SU-DHL-6 (cell line): ENCODE measurements at regions not wholly inside any gene's neighbourhood (a gene's known extent, or its start where the extent isn't known, plus 50 kb on each side); places are given as distances from the start of the nearest gene placed in this dataset.

Source experiments
- H2AFZ ChIP-seq: fragments of 200-600 bp; sonication (generic); 2 replicates; pipeline ENCODE4 v1.6.1; 2014; ENCODE audit warnings: low read depth, mild to moderate bottlenecking, moderate library complexity, mixed read lengths, antibody characterized with exemption, low read length; ENCODE audit not compliant: severe bottlenecking
- H3F3A ChIP-seq: fragments of 200-600 bp; shearing (Covaris generic); 2 replicates; pipeline ENCODE4 v1.6.0; 2016; ENCODE audit warnings: antibody characterized with exemption, mild to moderate bottlenecking; ENCODE audit not compliant: insufficient read depth
- H3K27ac ChIP-seq: fragments of 200-600 bp; sonication (generic); 2 replicates; pipeline ENCODE4 v1.5.1; 2016; ENCODE audit warnings: low read depth, mild to moderate bottlenecking, low read length, moderate library complexity, mixed read lengths
- H3K27me3 ChIP-seq: fragments of 200-600 bp; sonication (generic), shearing (Covaris generic); 2 replicates; pipeline ENCODE4 v1.6.0; 2014; ENCODE audit warnings: mild to moderate bottlenecking, low read length
- H3K36me3 ChIP-seq: fragments of 200-600 bp; sonication (generic); 2 replicates; pipeline ENCODE4 v1.6.1; 2014; ENCODE audit warnings: mild to moderate bottlenecking, low read length, mixed read lengths
- H3K4me2 ChIP-seq: fragments of 300-600, 200-600 bp; shearing (Covaris generic), sonication (generic); 2 replicates; pipeline ENCODE4 v1.6.0; 2014; ENCODE audit warnings: low read length, low read depth, mild to moderate bottlenecking; ENCODE audit not compliant: poor library complexity, severe bottlenecking
- H3K4me3 ChIP-seq: fragments of 200-600 bp; sonication (generic); 2 replicates; pipeline ENCODE4 v1.5.1; 2014; ENCODE audit warnings: antibody characterized with exemption, low read length, mild to moderate bottlenecking, mixed read lengths; ENCODE audit not compliant: insufficient read depth, poor library complexity, severe bottlenecking
- H3K79me2 ChIP-seq: fragments of 200-600 bp; sonication (generic); 2 replicates; pipeline ENCODE4 v1.6.1; 2014; ENCODE audit warnings: mild to moderate bottlenecking, low read length, moderate library complexity; ENCODE audit not compliant: insufficient read depth
- H3K9ac ChIP-seq: fragments of 200-600 bp; sonication (generic); 2 replicates; pipeline ENCODE4 v1.7.0; 2014; ENCODE audit warnings: mild to moderate bottlenecking, low read length
- H3K9me2 ChIP-seq: fragments of 200-600 bp; sonication (generic); replicated peaks from 2 replicates; pipeline ENCODE4 v1.6.1; 2014; ENCODE audit warnings: low read length; ENCODE audit not compliant: insufficient read depth
- H3K9me3 ChIP-seq: fragments of 200-600 bp; sonication (generic); 2 replicates; pipeline ENCODE4 v1.6.1; 2014; ENCODE audit warnings: low read length, mixed read lengths; ENCODE audit not compliant: insufficient read depth
- H4K20me1 ChIP-seq: fragments of 200-600 bp; sonication (generic); 2 replicates; pipeline ENCODE4 v1.6.1; 2014; ENCODE audit warnings: low read depth, mild to moderate bottlenecking, antibody characterized with exemption, low read length, moderate library complexity, mixed read lengths
- EZH2phosphoT487 ChIP-seq: fragments of 200-600 bp; sonication (generic), shearing (Covaris generic); conservative IDR thresholded peaks from 2 replicates; pipeline ENCODE4 v1.6.1; 2018; ENCODE audit warnings: mild to moderate bottlenecking, antibody characterized with exemption, low read length, moderate library complexity, mixed read lengths
- TF ChIP-seq, protein P1 (sequence below): fragments of 200-600 bp; sonication (generic); IDR thresholded peaks from one replicate; pipeline ENCODE4 v1.5.1; 2017; ENCODE audit warnings: antibody characterized with exemption, mild to moderate bottlenecking, low read length, moderate library complexity; ENCODE audit not compliant: insufficient read depth, poor library complexity, severe bottlenecking

- no peak overlapping the region for H2AFZ ChIP-seq
These were observed 756.2 kb upstream of the TENM4 start for GRCh38 chr11:80196932-80197554.

DNA sequence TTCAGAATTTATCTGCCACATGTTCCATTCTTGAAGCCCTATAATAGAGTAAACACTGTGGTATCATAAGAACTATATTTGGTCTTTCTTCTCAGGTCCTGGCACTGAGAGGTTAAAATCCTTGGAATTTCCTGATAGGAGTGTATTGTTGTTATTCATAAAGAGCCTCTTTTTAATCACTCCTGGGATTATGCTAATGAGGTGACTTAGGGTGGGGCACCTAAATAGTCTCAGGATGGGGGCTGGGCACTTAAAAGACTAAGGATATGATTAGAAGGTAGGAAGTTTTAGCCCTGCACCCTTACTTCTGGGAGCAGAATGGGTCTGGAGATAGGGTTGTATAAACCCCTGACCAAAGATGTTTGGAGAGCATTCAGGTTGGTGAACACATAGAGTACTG, 755.2 kb upstream of the TENM4 start:
- no peaks in the 10 kb centered on the region for H3K9me3 ChIP-seq
- no peak overlapping the region for H3K4me2 ChIP-seq
- H4K20me1 ChIP-seq: no peaks in the 10 kb centered on the region
- no peaks in the 10 kb centered on the region for H3K9me2 ChIP-seq
- H3K79me2 ChIP-seq: no peaks in the 10 kb centered on the region
- no peaks in the 10 kb centered on the region for H3F3A ChIP-seq
- H3K27me3 ChIP-seq: no peaks in the 10 kb centered on the region
- H3K9ac ChIP-seq: no peak overlapping the region
- H3K4me3 ChIP-seq: no peak overlapping the region
- TF ChIP-seq, protein P1, sequence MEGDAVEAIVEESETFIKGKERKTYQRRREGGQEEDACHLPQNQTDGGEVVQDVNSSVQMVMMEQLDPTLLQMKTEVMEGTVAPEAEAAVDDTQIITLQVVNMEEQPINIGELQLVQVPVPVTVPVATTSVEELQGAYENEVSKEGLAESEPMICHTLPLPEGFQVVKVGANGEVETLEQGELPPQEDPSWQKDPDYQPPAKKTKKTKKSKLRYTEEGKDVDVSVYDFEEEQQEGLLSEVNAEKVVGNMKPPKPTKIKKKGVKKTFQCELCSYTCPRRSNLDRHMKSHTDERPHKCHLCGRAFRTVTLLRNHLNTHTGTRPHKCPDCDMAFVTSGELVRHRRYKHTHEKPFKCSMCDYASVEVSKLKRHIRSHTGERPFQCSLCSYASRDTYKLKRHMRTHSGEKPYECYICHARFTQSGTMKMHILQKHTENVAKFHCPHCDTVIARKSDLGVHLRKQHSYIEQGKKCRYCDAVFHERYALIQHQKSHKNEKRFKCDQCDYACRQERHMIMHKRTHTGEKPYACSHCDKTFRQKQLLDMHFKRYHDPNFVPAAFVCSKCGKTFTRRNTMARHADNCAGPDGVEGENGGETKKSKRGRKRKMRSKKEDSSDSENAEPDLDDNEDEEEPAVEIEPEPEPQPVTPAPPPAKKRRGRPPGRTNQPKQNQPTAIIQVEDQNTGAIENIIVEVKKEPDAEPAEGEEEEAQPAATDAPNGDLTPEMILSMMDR: no peak
- no peak for TF ChIP-seq EZH2phosphoT487
- H3K27ac ChIP-seq: no peak overlapping the region
- no peak overlapping the region for H2AFZ ChIP-seq
- no peaks in the 10 kb centered on the region for H3K36me3 ChIP-seq

More at GRCh38 chr11:80196932-80197554, 756.2 kb upstream of the TENM4 start:
- no peaks in the 10 kb centered on the region for H4K20me1 ChIP-seq
- H3K9me3 ChIP-seq: no peaks in the 10 kb centered on the region
- no peaks in the 10 kb centered on the region for H3K9me2 ChIP-seq
- H3K9ac ChIP-seq: no peak overlapping the region
- no peak for TF ChIP-seq EZH2phosphoT487
- TF ChIP-seq, protein P1: no peak
- no peaks in the 10 kb centered on the region for H3K79me2 ChIP-seq
- H3K36me3 ChIP-seq: no peaks in the 10 kb centered on the region
- H3K4me2 ChIP-seq: no peak overlapping the region
- no peak overlapping the region for H3K4me3 ChIP-seq
- H3K27me3 ChIP-seq: no peaks in the 10 kb centered on the region
- H3F3A ChIP-seq: no peaks in the 10 kb centered on the region
- H3K27ac ChIP-seq: no peak overlapping the region

GRCh38 chr11:80194625-80195024, 753.8 kb upstream of the TENM4 start:
- Histone ChIP-seq H2AFZ (no peak overlapping the region), H3K4me3 (no peak overlapping the region), H3K79me2 (no peaks in the 10 kb centered on the region), H3K9me3 (no peaks in the 10 kb centered on the region), H3K36me3 (no peaks in the 10 kb centered on the region), H4K20me1 (no peaks in the 10 kb centered on the region), H3K9me2 (no peaks in the 10 kb centered on the region), H3K4me2 (no peak overlapping the region), H3K27me3 (no peaks in the 10 kb centered on the region), H3F3A (no peaks in the 10 kb centered on the region), H3K9ac (no peak overlapping the region), H3K27ac (no peak overlapping the region)
- TF ChIP-seq, protein P1: no peak
- no peak for TF ChIP-seq EZH2phosphoT487
